ENCODE measurements at regions not wholly inside any gene's neighbourhood (a gene's known extent, or its start where the extent isn't known, plus 50 kb on each side); places are given as distances from the start of the nearest gene placed in this dataset.

DNA sequence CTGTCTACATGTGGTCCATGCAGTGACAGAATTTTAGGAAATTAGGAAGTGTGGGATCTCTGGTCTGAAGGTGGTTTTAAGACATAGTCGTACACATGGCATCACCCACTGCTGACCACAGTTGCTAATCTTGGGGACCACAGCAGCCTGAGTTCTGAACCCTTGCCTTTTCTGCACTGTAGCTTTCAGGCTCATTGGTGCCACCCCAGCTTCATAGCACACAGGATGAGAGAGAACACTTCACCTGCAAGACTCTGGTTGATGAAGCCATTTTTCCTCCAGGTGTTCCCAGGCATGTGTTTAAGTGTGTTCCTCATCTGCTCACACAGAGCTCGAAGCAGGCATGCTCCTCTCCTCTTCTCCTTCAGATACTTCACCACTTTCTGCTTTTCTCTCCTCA, 68.2 kb upstream of the S1PR3 start:
- Histone ChIP-seq H3K9me3 (replicated peaks; ENCODE audit: control insufficient read depth, insufficient read depth, low read length) (no peaks in the 10 kb centered on the region; the same call in 2 of the 3 replicates), H2AFZ (ENCODE audit: control insufficient read depth, low read depth, low read length) (no peak overlapping the region), H3K9ac (ENCODE audit: control insufficient read depth, insufficient read depth, low read length) (no peak overlapping the region), H3K4me1 (ENCODE audit: control insufficient read depth, insufficient read depth, low read length) (no peaks in the 10 kb centered on the region; the same call in none of the 2 replicates), H4K20me1 (ENCODE audit: control insufficient read depth, insufficient read depth) (no peaks in the 10 kb centered on the region; the same call in 1 of the 2 replicates), H3K79me2 (ENCODE audit: control insufficient read depth, insufficient read depth, low read length) (no peaks in the 10 kb centered on the region), H3K36me3 (ENCODE audit: control insufficient read depth in 2 of 2, insufficient read depth in 2 of 2, low read length in 1 of 2) (no peaks in the 10 kb centered on the region), H3K27ac (ENCODE audit: control insufficient read depth, insufficient read depth) (no peak overlapping the region), H3K4me2 (ENCODE audit: control insufficient read depth, insufficient read depth) (no peak overlapping the region), H3K4me3 (no peak overlapping the region), H3K27me3 (replicated peaks in 1 of 2; ENCODE audit: control insufficient read depth in 2 of 2, insufficient read depth in 2 of 2, low read length in 1 of 2) (no peaks in the 10 kb centered on the region)
- intact Hi-C loops (cut with micrococcal nuclease; ENCODE audit: unreplicated experiment): no loop called here
- no peak for DNase-seq (ENCODE audit: low read depth, low spot score)
- ChIA-PET CTCF (no interaction called here), RAD21 (ENCODE audit: unreplicated experiment) (no interaction called here), POLR2A (no interaction called here), SMC1A (ENCODE audit: uncharacterized antibody, unreplicated experiment) (no interaction called here)
- no TSS peak for BruUV-seq (replicated peaks)
- in situ Hi-C loops (cut with MboI): no loop called here
- TF ChIP-seq SREBF1 (IDR thresholded peaks at IDR 0.05; ENCODE audit: low read length) (no peak), ZNF384 (IDR thresholded peaks at IDR 0.05; ENCODE audit: borderline replicate concordance, low read depth, low read length) (no peak), TCF7 (IDR thresholded peaks at IDR 0.05; ENCODE audit: borderline replicate concordance) (no peak), BCL11A (IDR thresholded peaks at IDR 0.05; ENCODE audit: low read depth, low read length) (no peak), MYC (IDR thresholded peaks at IDR 0.05; ENCODE audit: insufficient read depth, insufficient read length, insufficient replicate concordance, low read length, severe bottlenecking) (no peak)
- WGBS (ENCODE audit: insufficient coverage, insufficient replicate concordance, low lambda C conversion rate, missing lambda C conversion rate): 7% methylated on average over 2 of the region's 2 CpGs
- no peak for FAIRE-seq
- no peak for ATAC-seq

DNA sequence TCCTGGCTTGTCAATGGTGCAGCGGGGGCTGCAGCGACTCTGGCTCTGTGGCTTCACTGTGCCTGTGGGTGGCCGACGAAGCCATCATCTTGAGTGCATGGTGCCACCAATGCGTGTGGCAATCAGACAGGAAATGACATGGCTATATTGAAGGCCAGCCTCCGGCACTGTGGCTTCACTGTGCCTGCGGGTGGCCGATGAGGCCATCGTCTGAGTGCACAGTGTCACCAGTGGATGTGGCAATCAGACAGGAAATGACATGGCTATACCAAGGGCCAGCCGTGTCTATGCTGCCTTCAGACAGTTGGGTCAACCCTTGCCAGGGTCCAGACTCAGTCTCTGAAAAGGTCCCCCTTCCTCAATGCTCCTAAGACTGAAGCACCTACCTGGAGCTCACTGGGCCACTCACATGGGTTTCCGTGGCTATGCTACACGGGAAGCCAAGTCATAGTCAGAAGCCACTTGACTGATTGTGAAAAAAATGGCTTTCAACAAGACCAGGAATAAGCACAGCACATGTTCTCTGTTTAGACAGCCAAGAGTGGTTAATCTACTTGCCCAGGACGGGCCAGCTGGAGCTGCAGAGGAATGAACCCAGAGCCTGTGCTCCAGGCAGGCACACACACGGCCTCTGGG, 67.5 kb upstream of the S1PR3 start:
- Histone ChIP-seq H3K9ac (ENCODE audit: control insufficient read depth, insufficient read depth, low read length) (no peak overlapping the region), H4K20me1 (ENCODE audit: control insufficient read depth, insufficient read depth) (no peaks in the 10 kb centered on the region; the same call in 1 of the 2 replicates), H3K27me3 (replicated peaks in 1 of 2; ENCODE audit: control insufficient read depth in 2 of 2, insufficient read depth in 2 of 2, low read length in 1 of 2) (no peaks in the 10 kb centered on the region), H3K4me1 (ENCODE audit: control insufficient read depth, insufficient read depth, low read length) (no peaks in the 10 kb centered on the region; the same call in none of the 2 replicates), H3K79me2 (ENCODE audit: control insufficient read depth, insufficient read depth, low read length) (no peaks in the 10 kb centered on the region), H3K27ac (ENCODE audit: control insufficient read depth, insufficient read depth) (no peak overlapping the region), H3K4me3 (no peak overlapping the region), H3K9me3 (replicated peaks; ENCODE audit: control insufficient read depth, insufficient read depth, low read length) (no peaks in the 10 kb centered on the region; the same call in 2 of the 3 replicates), H2AFZ (ENCODE audit: control insufficient read depth, low read depth, low read length) (no peak overlapping the region), H3K36me3 (ENCODE audit: control insufficient read depth in 2 of 2, insufficient read depth in 2 of 2, low read length in 1 of 2) (no peaks in the 10 kb centered on the region), H3K4me2 (ENCODE audit: control insufficient read depth, insufficient read depth) (no peak overlapping the region)
- RAD21 ChIA-PET (ENCODE audit: unreplicated experiment): no interaction called here
- intact Hi-C loops (cut with micrococcal nuclease; ENCODE audit: unreplicated experiment) (no loop called here), in situ Hi-C loops (cut with MboI) (no loop called here)
- POLR2A ChIA-PET: no interaction called here
- CTCF ChIA-PET: interaction anchor here (0.6 kb wide), 1 partner anchor 75 kb away, joined by 4 read pairs; no protein-coding TSS in a partner anchor
- no peak for FAIRE-seq
- 28% methylated on average over 14 of the region's 14 CpGs for WGBS (ENCODE audit: insufficient coverage, insufficient replicate concordance, low lambda C conversion rate, missing lambda C conversion rate)
- BruUV-seq (replicated peaks): no TSS peak
- SMC1A ChIA-PET (ENCODE audit: uncharacterized antibody, unreplicated experiment): no interaction called here
- no peak for DNase-seq (ENCODE audit: low read depth, low spot score)
- no peak for ATAC-seq
- TF ChIP-seq, protein P1, sequence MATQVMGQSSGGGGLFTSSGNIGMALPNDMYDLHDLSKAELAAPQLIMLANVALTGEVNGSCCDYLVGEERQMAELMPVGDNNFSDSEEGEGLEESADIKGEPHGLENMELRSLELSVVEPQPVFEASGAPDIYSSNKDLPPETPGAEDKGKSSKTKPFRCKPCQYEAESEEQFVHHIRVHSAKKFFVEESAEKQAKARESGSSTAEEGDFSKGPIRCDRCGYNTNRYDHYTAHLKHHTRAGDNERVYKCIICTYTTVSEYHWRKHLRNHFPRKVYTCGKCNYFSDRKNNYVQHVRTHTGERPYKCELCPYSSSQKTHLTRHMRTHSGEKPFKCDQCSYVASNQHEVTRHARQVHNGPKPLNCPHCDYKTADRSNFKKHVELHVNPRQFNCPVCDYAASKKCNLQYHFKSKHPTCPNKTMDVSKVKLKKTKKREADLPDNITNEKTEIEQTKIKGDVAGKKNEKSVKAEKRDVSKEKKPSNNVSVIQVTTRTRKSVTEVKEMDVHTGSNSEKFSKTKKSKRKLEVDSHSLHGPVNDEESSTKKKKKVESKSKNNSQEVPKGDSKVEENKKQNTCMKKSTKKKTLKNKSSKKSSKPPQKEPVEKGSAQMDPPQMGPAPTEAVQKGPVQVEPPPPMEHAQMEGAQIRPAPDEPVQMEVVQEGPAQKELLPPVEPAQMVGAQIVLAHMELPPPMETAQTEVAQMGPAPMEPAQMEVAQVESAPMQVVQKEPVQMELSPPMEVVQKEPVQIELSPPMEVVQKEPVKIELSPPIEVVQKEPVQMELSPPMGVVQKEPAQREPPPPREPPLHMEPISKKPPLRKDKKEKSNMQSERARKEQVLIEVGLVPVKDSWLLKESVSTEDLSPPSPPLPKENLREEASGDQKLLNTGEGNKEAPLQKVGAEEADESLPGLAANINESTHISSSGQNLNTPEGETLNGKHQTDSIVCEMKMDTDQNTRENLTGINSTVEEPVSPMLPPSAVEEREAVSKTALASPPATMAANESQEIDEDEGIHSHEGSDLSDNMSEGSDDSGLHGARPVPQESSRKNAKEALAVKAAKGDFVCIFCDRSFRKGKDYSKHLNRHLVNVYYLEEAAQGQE (IDR thresholded peaks at IDR 0.05; ENCODE audit: low read depth, low read length): no peak
- TF ChIP-seq CREM (IDR thresholded peaks at IDR 0.05; ENCODE audit: low read depth) (no peak), ZNF217 (IDR thresholded peaks at IDR 0.05) (no peak), SIN3A (IDR thresholded peaks at IDR 0.05; ENCODE audit: low read depth, low read length) (no peak)
- TF ChIP-seq, protein P2, sequence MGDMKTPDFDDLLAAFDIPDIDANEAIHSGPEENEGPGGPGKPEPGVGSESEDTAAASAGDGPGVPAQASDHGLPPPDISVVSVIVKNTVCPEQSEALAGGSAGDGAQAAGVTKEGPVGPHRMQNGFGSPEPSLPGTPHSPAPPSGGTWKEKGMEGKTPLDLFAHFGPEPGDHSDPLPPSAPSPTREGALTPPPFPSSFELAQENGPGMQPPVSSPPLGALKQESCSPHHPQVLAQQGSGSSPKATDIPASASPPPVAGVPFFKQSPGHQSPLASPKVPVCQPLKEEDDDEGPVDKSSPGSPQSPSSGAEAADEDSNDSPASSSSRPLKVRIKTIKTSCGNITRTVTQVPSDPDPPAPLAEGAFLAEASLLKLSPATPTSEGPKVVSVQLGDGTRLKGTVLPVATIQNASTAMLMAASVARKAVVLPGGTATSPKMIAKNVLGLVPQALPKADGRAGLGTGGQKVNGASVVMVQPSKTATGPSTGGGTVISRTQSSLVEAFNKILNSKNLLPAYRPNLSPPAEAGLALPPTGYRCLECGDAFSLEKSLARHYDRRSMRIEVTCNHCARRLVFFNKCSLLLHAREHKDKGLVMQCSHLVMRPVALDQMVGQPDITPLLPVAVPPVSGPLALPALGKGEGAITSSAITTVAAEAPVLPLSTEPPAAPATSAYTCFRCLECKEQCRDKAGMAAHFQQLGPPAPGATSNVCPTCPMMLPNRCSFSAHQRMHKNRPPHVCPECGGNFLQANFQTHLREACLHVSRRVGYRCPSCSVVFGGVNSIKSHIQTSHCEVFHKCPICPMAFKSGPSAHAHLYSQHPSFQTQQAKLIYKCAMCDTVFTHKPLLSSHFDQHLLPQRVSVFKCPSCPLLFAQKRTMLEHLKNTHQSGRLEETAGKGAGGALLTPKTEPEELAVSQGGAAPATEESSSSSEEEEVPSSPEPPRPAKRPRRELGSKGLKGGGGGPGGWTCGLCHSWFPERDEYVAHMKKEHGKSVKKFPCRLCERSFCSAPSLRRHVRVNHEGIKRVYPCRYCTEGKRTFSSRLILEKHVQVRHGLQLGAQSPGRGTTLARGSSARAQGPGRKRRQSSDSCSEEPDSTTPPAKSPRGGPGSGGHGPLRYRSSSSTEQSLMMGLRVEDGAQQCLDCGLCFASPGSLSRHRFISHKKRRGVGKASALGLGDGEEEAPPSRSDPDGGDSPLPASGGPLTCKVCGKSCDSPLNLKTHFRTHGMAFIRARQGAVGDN (IDR thresholded peaks at IDR 0.05): no peak
